HEK293 (cell line): ENCODE measurements at regions not wholly inside any gene's neighbourhood (a gene's known extent, or its start where the extent isn't known, plus 50 kb on each side); places are given as distances from the start of the nearest gene placed in this dataset.

Source experiments
- CTCF ChIA-PET: fragments of 350-600 bp; formaldehyde crosslinking; extraction: SDS; loops from one replicate; lab custom pipeline; 2021; ENCODE audit warnings: antibody characterized with exemption; lab: Yijun Ruan, JAX
- POLR2A ChIA-PET: fragments of 300-600 bp; formaldehyde crosslinking; extraction: SDS; loops from one replicate; lab custom pipeline; 2020; ENCODE audit warnings: antibody characterized with exemption, inconsistent platforms; lab: Yijun Ruan, JAX
- H3K27ac ChIP-seq: fragments of 200-500 bp; sonication (Bioruptor generic); 2 replicates; pipeline ENCODE4 v1.5.1; 2014; ENCODE audit warnings: low read depth, low read length, control low read depth, inconsistent platforms; ENCODE audit errors: extremely low read depth
- H3K36me3 ChIP-seq, 2 experiments: fragments of 200-500 bp in 1 of 2; sonication (Bioruptor generic) in 1 of 2; 1 replicate in 1 of 2; 2 replicates in 1 of 2; pipeline ENCODE4 v1.5.1; 2014 to 2017; ENCODE audit warnings: inconsistent platforms in 2 of 2, low read length in 2 of 2; ENCODE audit not compliant: control insufficient read depth in 2 of 2, insufficient read depth in 1 of 2
- H3K4me1 ChIP-seq: fragments of 200-500 bp; sonication (Bioruptor generic); 2 replicates; pipeline ENCODE4 v1.5.1; 2014; ENCODE audit warnings: mild to moderate bottlenecking, low read length, inconsistent platforms; ENCODE audit not compliant: control insufficient read depth, insufficient read depth
- H3K4me3 ChIP-seq: 2 replicates; pipeline ENCODE4 v1.5.1; 2011; ENCODE audit warnings: low read depth, mild to moderate bottlenecking, control low read depth, low read length, moderate library complexity
- H3K9me3 ChIP-seq: fragments of 200-500 bp; sonication (Bioruptor generic); 2 replicates; pipeline ENCODE4 v1.5.1; 2014; ENCODE audit warnings: low read depth, low read length, inconsistent platforms; ENCODE audit not compliant: control insufficient read depth, insufficient read depth
- AEBP2 ChIP-seq: fragments of 450-650 bp; formaldehyde crosslinking; IDR thresholded peaks from 2 replicates; pipeline ENCODE4 v1.5.1; 2016; ENCODE audit warnings: missing biosample characterization, missing genetic modification characterization, borderline replicate concordance
- FEZF1 ChIP-seq: fragments of 450-650 bp; formaldehyde crosslinking; IDR thresholded peaks from 2 replicates; pipeline ENCODE4 v1.5.1; 2016; ENCODE audit warnings: missing biosample characterization, missing genetic modification characterization
- HOXA7 ChIP-seq: sonication (generic); formaldehyde crosslinking; IDR thresholded peaks from 2 replicates; pipeline ENCODE4 v1.8.1; 2022; ENCODE audit warnings: missing genetic modification reagents, borderline replicate concordance
- REST ChIP-seq: fragments of 450-650 bp; formaldehyde crosslinking; IDR thresholded peaks from 2 replicates; pipeline ENCODE4 v1.5.1; 2016; ENCODE audit warnings: missing biosample characterization, missing genetic modification characterization
- SP7 ChIP-seq: fragments of 450-650 bp; formaldehyde crosslinking; IDR thresholded peaks from 2 replicates; pipeline ENCODE4 v1.5.1; 2016; ENCODE audit warnings: missing biosample characterization, missing genetic modification characterization
- ZBTB20 ChIP-seq: fragments of 450-650 bp; formaldehyde crosslinking; IDR thresholded peaks from 2 replicates; pipeline ENCODE4 v1.5.1; 2016; ENCODE audit warnings: missing biosample characterization, missing genetic modification characterization
- ZFP69B ChIP-seq: fragments of 450-650 bp; formaldehyde crosslinking; IDR thresholded peaks from 2 replicates; pipeline ENCODE4 v1.5.1; 2016; ENCODE audit warnings: missing biosample characterization, missing genetic modification characterization
- ZNF132 ChIP-seq: fragments of 450-650 bp; formaldehyde crosslinking; IDR thresholded peaks from 2 replicates; pipeline ENCODE4 v1.5.1; 2017; ENCODE audit warnings: missing biosample characterization, missing genetic modification characterization, borderline replicate concordance
- ZNF654 ChIP-seq: fragments of 450-650 bp; formaldehyde crosslinking; IDR thresholded peaks from 2 replicates; pipeline ENCODE4 v1.5.1; 2016; ENCODE audit warnings: low read depth, missing biosample characterization, missing genetic modification characterization
- ZNF843 ChIP-seq: fragments of 450-650 bp; formaldehyde crosslinking; IDR thresholded peaks from 2 replicates; pipeline ENCODE4 v1.5.1; 2016; ENCODE audit warnings: missing biosample characterization, missing genetic modification characterization
- TF ChIP-seq, protein P1 (sequence below): fragments of 450-650 bp; formaldehyde crosslinking; IDR thresholded peaks from 2 replicates; pipeline ENCODE4 v1.5.1; 2017; ENCODE audit warnings: missing biosample characterization, missing genetic modification characterization

DNA sequence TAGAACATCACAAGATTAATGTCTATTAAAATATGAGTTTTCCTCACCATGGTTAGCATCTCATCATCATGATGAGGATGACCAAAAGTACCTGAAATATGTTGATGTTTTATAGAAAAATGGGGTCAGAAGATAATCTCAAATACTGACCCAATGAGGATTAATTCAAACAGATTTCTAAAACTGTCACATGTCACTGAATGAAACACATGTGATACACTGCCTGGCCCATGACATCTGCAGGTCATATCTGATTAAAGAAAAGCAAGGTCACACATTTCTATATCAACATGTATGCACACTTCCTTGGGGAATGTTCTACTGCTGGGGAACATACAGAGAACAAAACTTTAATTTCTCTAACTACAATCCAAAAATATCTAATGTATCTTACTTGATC is 470.6 kb upstream of the ADGRL2 start (continued):
- no peak for TF ChIP-seq AEBP2 (tag by site-specific recombination)

GRCh38 chr1:81329041-81329440 is 471.7 kb upstream of the ADGRL2 start:
- POLR2A ChIA-PET, result no interaction called here
- peaks cover 5% of the 10 kb centered on the region for H3K4me1 ChIP-seq
- no peak for TF ChIP-seq ZNF654 (tag by site-specific recombination)
- TF ChIP-seq ZBTB20 (tag by site-specific recombination), result 0 out of 2 replicates have a peak, but pooled peaks have one; percentile 14
- no peaks in the 10 kb centered on the region for H3K9me3 ChIP-seq
- H3K27ac ChIP-seq, result no peak overlapping the region
- no peak overlapping the region for H3K4me3 ChIP-seq
- H3K36me3 ChIP-seq, result no peaks in the 10 kb centered on the region
- CTCF ChIA-PET, result interaction anchor here (1.1 kb wide), 1 partner anchor 23 kb away, joined by 3 read pairs; no protein-coding TSS in a partner anchor

GRCh38 chr1:81327743-81328142 is 473.0 kb upstream of the ADGRL2 start:
- Histone ChIP-seq H3K4me1 (peaks cover 5% of the 10 kb centered on the region), H3K9me3 (no peaks in the 10 kb centered on the region), H3K27ac (no peak overlapping the region), H3K36me3 (no peaks in the 10 kb centered on the region), H3K4me3 (no peak overlapping the region)
- TF ChIP-seq ZFP69B (tag by site-specific recombination) (no peak), ZNF132 (no peak), REST (tag by site-specific recombination) (peak; percentile 75; the same call in 1 of the 2 replicates)
- ChIA-PET CTCF (interaction anchor here (1.1 kb wide), 1 partner anchor 22 kb away, joined by 3 read pairs; no protein-coding TSS in a partner anchor), POLR2A (no interaction called here)

DNA sequence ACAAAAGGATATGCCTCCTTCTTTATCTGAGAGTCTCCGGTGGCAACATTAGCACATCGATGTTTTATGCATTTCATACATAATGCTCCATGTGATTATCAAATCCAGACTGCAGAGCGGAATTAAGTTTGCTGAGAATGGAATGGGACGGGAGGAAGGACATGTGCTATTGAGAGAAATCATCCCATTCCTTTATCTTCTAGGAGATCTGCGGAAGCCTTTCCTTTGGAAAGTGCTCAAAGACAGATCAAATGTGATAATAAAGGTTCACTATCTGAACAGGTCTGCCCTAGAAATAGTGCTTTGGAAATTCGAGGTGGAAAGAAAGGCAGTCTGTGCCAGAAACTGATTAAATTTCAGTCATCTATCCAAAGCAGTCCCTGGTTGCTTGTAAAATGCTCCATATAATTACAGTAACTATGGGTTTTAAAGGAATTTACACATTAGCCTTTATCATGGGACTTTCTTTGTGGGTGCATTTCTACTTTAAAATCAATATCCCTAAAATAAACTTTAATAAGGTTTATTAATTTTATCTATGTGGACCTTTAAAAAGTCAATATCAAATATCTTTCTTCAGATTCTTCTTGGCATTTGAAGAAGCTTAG is 473.5 kb upstream of the ADGRL2 start:
- TF ChIP-seq, protein P1, sequence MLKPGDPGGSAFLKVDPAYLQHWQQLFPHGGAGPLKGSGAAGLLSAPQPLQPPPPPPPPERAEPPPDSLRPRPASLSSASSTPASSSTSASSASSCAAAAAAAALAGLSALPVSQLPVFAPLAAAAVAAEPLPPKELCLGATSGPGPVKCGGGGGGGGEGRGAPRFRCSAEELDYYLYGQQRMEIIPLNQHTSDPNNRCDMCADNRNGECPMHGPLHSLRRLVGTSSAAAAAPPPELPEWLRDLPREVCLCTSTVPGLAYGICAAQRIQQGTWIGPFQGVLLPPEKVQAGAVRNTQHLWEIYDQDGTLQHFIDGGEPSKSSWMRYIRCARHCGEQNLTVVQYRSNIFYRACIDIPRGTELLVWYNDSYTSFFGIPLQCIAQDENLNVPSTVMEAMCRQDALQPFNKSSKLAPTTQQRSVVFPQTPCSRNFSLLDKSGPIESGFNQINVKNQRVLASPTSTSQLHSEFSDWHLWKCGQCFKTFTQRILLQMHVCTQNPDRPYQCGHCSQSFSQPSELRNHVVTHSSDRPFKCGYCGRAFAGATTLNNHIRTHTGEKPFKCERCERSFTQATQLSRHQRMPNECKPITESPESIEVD (tag by site-specific recombination), result 0 out of 2 replicates have a peak, but pooled peaks have one; percentile 35
- TF ChIP-seq ZNF843 (tag by site-specific recombination) (peak; percentile 56; the same call in 1 of the 2 replicates), HOXA7 (CRISPR knock-in tag) (no peak), SP7 (tag by site-specific recombination) (peak; percentile 52), FEZF1 (tag by site-specific recombination) (0 out of 2 replicates have a peak, but pooled peaks have one; percentile 20)
- TF ChIP-seq, all 188 proteins: peak for 4
- Histone ChIP-seq H3K9me3 (no peaks in the 10 kb centered on the region), H3K4me3 (no peak overlapping the region), H3K36me3 (no peaks in the 10 kb centered on the region), H3K27ac (no peak overlapping the region), H3K4me1 (peaks cover 5% of the 10 kb centered on the region)
- ChIA-PET POLR2A (no interaction called here), CTCF (no interaction called here)
